RKO (cell line): ENCODE measurements at regions not wholly inside any gene's neighbourhood (a gene's known extent, or its start where the extent isn't known, plus 50 kb on each side); places are given as distances from the start of the nearest gene placed in this dataset.

Experiments
- DNase-seq: peaks from one replicate; pipeline ENCODE4 v3.0.0-alpha.2; 2016; ENCODE audit warnings: low spot score

- DNase-seq: no peak
Measured at GRCh38 chr4:54495091-54495490, 162.7 kb upstream of the KIT start.

DNA sequence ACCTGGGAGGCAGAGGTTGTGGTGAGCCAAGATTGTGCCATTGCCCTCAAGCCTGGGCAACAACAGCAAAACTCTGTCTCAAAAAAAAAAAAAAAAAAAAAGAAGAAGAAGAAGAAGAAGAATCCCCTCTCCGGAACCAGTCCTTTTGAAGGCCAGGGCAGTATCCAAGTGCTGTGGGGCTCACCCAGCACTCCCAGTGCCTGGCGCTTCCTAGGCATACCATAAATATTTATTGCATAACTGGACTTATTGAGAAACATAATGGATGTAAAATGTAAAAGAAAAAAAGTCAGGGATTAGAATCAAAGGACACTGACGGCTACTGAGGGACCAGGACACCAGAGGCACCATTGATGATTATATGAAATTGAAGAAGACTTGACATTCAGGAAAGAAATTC lies 162.1 kb upstream of the KIT start:
- no peak for DNase-seq

- no peak for DNase-seq
Measured at GRCh38 chr4:54496412-54496811, 161.3 kb upstream of the KIT start.

DNA sequence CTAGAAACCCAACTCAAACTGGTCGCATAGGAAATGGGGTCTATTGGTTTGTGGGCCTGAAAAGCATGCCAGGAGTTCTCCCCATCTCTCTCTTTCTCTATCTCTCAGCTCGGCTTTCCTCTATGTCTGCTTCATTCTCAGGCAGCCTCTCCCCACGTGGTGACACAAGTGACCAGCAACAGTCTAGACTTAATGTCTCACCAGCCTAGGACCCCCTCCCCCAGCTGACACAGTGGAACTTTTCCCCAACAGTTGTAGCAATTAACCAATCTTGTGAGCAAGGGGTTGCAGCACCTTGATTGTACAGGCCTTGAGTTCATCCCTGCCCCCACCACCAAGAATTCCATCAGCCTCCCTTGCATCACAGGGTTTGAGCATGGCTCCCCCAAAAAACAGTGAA lies 159.8 kb upstream of the KIT start:
- DNase-seq: no peak

DNA sequence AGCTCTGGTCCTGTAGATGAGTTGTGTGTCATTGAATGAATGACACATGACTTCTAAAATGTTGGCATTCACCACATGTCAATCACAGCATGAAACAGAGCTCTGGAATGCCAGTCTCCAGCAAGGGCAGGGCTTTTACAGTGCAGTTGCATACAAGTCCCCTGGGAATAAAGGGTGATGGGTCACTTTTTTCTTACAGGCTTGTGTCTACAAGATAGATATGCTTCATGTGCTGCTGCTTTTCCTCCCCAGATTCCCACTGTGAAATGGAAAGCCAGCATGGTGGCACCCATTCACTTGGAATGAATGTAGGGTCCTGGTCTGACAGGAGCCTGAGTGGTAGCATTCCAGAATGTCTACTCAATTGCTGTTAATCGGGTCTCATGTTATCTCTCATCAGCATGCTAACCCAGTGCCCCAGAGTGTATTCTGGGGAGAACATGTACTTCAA lies 159.1 kb upstream of the KIT start:
- peak; percentile 41 for DNase-seq

DNA sequence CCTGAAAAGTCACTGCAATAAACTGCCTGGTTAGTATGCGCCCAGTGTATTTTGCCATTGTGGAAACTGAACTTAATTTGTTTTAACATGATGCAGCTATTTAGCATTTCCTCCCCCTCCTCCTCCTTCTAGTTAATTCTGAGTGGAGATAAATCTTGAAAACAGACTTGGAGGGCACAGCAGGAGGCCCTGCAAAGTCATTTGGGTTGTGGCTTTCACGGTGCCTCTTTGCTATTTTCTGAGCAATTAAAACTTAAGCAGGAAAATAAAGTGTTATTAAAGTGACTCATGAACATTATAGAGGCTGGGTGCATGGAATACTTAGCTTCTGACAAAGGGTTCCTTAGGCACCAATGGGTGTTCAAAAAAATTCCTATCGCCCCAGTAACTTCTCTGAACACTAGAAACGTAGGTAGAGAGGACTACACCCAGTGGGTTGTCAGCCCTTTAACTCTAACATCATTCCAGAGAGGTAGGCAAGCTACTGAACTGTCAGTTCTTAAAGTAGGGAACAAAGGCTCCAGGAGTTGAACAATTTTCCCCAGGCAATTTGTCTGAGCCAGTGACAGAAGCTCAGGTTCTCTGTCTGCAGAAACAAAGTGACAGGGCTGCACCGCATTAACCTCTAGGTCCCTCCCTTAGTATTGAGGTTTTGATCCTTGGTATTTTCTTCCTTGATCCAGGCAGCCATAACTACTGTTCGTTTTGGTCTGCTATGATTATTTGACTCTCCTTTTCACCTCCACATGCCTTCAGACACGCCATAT lies 158.3 kb upstream of the KIT start:
- no peak for DNase-seq

GRCh38 chr4:54505362-54505761 lies 152.4 kb upstream of the KIT start:
- no peak for DNase-seq

GRCh38 chr4:54505996-54506395 lies 151.8 kb upstream of the KIT start:
- DNase-seq: no peak

- DNase-seq: no peak
Measured at GRCh38 chr4:54509057-54509456, 148.7 kb upstream of the KIT start.

DNA sequence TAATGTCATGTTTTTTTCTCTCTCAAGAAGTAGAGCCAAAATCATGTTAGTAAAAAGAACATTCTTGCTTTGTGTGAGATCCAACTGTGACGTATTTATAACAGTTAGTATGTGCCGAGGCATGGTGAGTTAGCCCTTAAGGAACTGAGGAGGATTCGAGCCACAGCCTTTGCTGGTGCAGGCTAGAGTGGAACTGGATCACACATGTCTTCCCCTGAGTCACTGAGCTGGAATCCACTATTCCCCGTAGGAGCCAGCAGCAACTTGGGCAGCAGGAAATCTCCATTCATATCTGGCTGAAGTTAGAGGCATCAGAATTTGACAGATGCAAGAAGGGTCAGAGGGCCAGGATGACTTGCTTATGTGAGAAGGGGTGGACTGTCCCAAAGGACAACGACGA lies 144.6 kb upstream of the KIT start:
- no peak for DNase-seq

DNA sequence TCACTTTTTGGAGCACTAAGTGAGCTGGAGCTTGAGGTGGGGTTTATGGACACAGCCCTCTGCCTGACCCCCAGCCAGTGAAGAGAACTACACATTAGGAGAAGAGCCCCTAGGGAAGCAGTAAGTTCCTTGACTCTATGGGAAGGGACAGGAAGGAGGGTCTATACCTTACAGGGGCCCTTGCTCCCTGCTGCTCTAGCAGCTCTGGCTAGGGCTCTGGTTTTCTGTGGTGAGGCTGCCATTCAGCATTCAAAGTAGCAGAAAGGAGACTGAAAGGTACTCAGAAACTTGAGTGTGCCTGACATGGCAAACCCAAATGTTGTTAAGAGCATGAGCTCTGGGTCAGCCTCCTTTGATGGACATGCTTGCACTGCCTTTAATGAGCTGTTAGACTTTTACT lies 144.0 kb upstream of the KIT start:
- DNase-seq: no peak

DNA sequence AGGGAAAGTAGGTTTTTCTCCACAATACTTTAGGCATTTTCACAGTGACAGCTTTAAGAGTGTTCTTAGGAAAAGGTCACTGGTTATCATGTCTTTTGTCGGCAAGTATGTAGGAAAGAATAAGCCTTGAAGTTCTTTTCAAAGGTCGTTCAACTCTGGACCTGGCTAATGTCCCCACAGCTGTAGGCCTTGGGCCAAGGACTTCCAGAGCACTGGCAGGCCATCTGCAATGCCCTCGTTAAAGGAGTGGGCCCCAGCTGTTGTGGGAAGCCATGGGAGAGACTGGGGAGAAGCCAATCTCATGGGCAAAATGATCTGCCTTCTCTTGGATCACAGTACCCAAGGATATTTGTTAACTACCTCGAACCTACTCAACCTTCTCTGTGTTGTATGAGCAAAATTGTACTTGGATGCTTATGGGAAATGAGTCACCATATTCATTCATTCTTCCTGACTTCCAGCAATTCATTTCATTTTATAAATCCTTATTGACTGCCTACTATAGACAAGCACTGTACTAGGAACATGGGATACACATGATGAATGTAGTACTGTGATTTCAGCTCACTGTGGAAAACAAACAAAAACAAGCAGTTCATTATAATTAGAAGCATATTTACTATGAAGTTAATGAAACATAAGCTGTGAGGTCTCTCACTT lies 141.1 kb upstream of the KIT start:
- DNase-seq: no peak

- no peak for DNase-seq
Measured at GRCh38 chr4:54517781-54518444, 139.8 kb upstream of the KIT start.

DNA sequence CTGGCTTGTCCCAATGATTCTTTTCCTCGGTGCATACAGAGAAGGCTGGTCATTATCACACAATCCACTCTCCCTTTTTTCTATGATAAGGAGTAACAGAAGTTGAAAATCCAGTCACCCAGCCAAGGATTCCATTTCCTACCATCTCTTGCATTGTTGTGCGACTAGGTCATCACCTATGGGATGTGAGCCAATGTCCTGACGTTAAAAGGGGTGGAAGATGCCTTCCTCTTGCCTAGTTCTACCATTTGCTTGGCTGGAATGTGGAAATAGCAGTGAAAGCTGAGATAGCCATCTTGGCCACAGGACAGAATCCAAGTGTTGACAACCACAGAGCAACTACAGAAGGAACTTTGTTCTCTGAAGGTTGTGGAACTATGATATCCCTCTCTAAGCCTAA lies 132.2 kb upstream of the KIT start:
- DNase-seq: no peak

DNA sequence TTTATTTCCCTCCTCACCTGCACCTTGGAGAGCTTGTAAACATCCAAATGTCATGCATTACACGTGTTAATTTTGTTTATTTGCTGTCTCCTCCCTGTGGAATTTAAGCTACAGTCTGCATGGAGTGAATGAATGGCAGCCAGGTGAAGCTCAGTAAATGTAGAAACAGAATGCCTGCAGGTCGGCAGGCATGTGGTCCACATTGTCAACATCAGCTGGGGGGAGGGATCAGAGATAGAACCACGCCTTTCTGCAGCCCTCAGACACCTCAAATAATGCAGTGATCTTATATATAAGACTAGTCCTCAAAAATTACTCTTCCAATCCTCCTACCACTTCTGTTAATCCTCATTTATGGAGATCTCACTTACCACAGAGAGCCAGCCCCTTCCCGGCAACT lies 131.2 kb upstream of the KIT start:
- no peak for DNase-seq

DNA sequence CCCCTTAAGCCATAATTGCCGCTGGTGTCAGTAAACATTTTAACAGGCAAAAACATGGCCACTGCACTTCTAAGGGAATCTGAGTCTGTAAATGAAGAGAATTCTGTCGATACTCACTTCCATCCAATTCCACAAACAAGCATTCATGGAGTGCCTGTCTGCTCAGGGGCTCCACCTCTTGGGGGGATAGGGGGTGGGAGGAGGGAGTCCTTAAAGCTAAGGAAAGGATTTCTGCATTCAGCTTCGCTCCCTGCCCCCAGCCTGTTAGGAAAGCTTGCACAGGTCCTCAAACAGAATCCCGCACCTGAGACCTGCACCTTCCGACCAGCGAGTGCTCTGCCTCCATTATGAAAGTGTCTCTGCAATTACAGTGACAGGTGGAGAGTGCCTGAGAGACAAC lies 130.2 kb upstream of the KIT start:
- DNase-seq: no peak

DNA sequence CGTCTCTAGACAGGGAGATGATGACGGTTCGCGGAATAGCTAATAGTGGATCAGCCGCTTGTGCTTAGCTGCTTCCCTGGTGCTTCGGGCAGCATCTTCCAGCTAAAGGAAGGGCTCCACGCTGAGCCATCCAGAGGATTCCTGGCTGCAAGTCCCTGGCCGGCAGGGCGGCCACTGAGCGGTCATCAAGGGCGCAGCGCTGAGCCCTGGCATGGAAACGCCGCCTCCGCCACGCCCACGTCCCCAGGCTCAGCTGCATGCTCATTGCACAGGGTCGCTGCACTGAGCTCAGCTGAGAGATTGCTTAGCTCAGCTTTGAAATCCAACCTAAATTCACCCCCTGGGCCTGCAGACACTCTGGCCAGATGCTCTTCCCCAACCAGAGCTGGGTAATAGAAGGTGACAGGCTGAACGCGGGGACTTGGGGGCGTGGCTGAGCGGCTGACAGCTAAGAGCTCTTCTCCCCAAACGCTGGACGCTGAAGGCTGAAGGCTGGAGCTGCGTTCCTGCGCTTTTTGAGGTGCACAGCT lies 118.2 kb upstream of the KIT start:
- DNase-seq: no peak

DNA sequence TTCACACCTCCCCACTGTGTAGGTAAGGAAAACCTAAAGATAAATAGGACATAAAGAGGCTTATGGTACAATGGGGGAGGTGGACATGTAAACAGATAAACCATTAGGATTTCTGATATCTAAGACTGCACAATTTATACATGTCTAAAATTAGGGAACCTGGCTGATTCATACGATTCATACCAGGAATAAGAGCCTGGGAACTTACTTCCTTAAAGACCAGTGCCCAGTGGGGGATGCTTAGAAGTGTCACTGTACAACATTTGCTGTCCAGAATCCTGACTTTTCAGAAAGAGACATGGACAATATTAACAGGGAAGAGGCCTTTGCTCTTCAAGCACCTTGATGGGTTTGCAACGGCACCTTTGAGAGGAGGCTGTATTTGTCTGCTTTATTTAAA lies 116.8 kb upstream of the KIT start:
- DNase-seq: no peak

DNA sequence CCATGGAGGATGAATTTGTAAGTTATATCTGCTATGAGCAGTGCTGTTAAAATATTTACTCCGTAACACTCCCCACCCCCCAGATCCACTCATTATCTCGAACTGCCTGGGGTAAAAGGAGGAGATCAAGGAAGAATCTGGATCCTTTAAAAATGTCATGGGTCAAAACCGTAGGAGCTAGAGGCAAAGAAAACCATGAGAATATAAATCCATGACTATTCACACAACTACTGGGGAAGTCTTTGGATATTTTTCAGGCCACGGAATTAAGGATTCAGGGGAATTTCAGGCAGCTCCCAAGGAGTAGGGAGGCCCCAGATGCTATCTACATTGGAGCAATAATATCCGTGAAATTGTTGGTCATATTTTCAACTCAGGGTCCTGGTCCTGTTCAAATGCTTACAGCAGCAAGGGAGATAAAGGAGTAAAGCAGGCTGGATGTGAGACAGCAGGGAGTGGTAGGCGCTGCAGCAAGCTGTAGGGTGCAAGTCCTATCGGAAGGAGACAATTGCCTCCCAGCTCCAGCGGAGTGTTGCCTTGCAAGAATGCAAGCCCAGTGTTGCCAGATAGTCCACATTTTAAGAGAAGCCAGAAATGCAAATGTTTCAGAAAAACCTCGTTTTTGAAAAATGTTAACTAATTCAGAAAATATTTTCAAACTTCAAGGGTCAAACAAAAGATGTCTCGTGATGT lies 116.2 kb upstream of the KIT start:
- DNase-seq: no peak

DNA sequence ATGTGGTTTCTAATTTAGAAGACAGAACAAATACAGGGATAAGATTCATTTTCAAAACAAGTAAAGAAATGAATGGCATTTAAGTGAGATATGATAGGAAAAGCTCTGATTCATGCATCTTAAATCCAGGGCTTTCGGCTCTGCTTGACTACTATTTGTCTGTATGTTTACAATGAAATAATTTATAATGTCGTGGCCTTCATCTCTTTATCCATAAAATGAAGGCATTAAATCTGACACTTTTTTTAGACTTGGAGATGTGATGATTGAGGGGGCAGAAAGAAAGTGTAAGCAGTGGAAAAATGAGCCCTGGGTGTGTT lies 115.7 kb upstream of the KIT start:
- no peak for DNase-seq

- no peak for DNase-seq
Measured at GRCh38 chr4:54542540-54543041, 115.2 kb upstream of the KIT start.

GRCh38 chr4:54543088-54543795 lies 114.5 kb upstream of the KIT start:
- no peak for DNase-seq
